Endodermal cell (in vitro differentiated cells): ENCODE measurements at regions not wholly inside any gene's neighbourhood (a gene's known extent, or its start where the extent isn't known, plus 50 kb on each side); places are given as distances from the start of the nearest gene placed in this dataset.

Experiments used
- DNase-seq: peaks from one replicate; pipeline ENCODE4 v3.0.0-alpha.2; 2017
- H3K27ac ChIP-seq: 2 replicates; pipeline ENCODE4 v1.5.1; 2013; ENCODE audit warnings: mild to moderate bottlenecking, low read depth, low read length, moderate library complexity
- H3K27me3 ChIP-seq: 2 replicates; pipeline ENCODE4 v1.6.1; 2013; ENCODE audit warnings: mild to moderate bottlenecking, low read length, moderate library complexity; ENCODE audit not compliant: insufficient read depth, control insufficient read depth, poor library complexity, severe bottlenecking
- H3K36me3 ChIP-seq: 2 replicates; pipeline ENCODE4 v1.7.0; 2013; ENCODE audit warnings: mild to moderate bottlenecking, low read length, moderate library complexity; ENCODE audit not compliant: control insufficient read depth, insufficient read depth
- H3K4me1 ChIP-seq: one replicate; pipeline ENCODE4 v1.7.0; 2013; ENCODE audit warnings: low read length; ENCODE audit not compliant: control insufficient read depth, insufficient read depth
- H3K4me3 ChIP-seq: 2 replicates; pipeline ENCODE4 v1.5.1; 2013; ENCODE audit warnings: mild to moderate bottlenecking, low read length, moderate library complexity
- H3K9ac ChIP-seq: 2 replicates; pipeline ENCODE4 v1.6.1; 2013; ENCODE audit warnings: mild to moderate bottlenecking, low read length, moderate library complexity; ENCODE audit not compliant: poor library complexity, severe bottlenecking; ENCODE audit errors: extremely low read depth
- H3K9me3 ChIP-seq: 2 replicates; pipeline ENCODE4 v1.6.1; 2013; ENCODE audit warnings: mild to moderate bottlenecking, low read length, moderate library complexity; ENCODE audit not compliant: control insufficient read depth
- H3K27ac Mint-ChIP-seq: 2 replicates; pipeline ENCODE4 v1.8.0; 2020; ENCODE audit warnings: mixed read lengths
- H3K27me3 Mint-ChIP-seq: 2 replicates; pipeline ENCODE4 v1.8.0; 2021; ENCODE audit warnings: mild to moderate bottlenecking, mixed read lengths; ENCODE audit not compliant: insufficient read depth
- H3K36me3 Mint-ChIP-seq: 2 replicates; pipeline ENCODE4 v1.8.0; 2020; ENCODE audit warnings: low read depth, mixed read lengths
- H3K4me1 Mint-ChIP-seq: 2 replicates; pipeline ENCODE4 v1.8.0; 2020; ENCODE audit warnings: mixed read lengths
- H3K4me3 Mint-ChIP-seq: 2 replicates; pipeline ENCODE4 v1.8.0; 2020; ENCODE audit warnings: mild to moderate bottlenecking, moderate library complexity, mixed read lengths
- H3K9me3 Mint-ChIP-seq: 2 replicates; pipeline ENCODE4 v1.8.0; 2020; ENCODE audit warnings: mild to moderate bottlenecking, mixed read lengths
- WGBS, 2 experiments: methylation state at CpG; one replicate each; pipeline versions ENCODE4 v1.1.5 to v1.1.7; 2013; ENCODE audit warnings: missing lambda C conversion rate in 2 of 2, mixed read lengths in 1 of 2; ENCODE audit not compliant: insufficient coverage in 1 of 2, insufficient read length in 1 of 2; 5-methylcytosine and 5-hydroxymethylcytosine counted together
- TF ChIP-seq, protein P1 (sequence below): fragments of 200-600 bp; sonication (generic); conservative IDR thresholded peaks from 2 replicates; pipeline ENCODE4 v1.5.0; 2021; ENCODE audit warnings: antibody characterized with exemption, mild to moderate bottlenecking

DNA sequence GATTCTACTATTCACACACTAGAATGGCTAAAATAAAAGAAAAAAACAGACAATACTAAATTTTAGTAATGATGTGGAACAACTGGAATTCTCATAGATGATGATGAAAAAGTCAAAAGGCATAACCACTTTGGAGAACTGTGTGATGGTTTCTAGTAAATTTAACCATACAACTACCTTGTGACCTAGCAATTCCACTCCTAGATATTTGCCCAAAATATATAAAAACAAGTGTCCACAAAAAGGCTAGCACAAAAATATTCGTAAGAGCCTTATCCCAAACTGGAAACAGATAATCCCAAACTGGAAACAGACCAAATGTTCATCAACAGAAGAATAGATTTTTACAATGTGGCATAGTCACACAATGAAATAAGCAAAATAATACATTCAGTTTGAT is 67.9 kb upstream of the PGBD5 start:
- Mint-ChIP-seq H3K4me3 (no peak overlapping the region), H3K27me3 (peaks cover 32% of the 10 kb centered on the region), H3K9me3 (peaks cover 2% of the 10 kb centered on the region), H3K4me1 (peaks cover 13% of the 10 kb centered on the region), H3K36me3 (no peaks in the 10 kb centered on the region), H3K27ac (no peak overlapping the region)
- no peak overlapping the region for H3K4me3 ChIP-seq
- no peaks in the 10 kb centered on the region for H3K4me1 ChIP-seq
- 85 to 100% methylated on average over 1 of the region's 1 CpG for WGBS, 2 experiments
- no peak overlapping the region for H3K9ac ChIP-seq
- DNase-seq, result no peak
- peaks cover 20% of the 10 kb centered on the region for H3K27me3 ChIP-seq
- TF ChIP-seq, protein P1, sequence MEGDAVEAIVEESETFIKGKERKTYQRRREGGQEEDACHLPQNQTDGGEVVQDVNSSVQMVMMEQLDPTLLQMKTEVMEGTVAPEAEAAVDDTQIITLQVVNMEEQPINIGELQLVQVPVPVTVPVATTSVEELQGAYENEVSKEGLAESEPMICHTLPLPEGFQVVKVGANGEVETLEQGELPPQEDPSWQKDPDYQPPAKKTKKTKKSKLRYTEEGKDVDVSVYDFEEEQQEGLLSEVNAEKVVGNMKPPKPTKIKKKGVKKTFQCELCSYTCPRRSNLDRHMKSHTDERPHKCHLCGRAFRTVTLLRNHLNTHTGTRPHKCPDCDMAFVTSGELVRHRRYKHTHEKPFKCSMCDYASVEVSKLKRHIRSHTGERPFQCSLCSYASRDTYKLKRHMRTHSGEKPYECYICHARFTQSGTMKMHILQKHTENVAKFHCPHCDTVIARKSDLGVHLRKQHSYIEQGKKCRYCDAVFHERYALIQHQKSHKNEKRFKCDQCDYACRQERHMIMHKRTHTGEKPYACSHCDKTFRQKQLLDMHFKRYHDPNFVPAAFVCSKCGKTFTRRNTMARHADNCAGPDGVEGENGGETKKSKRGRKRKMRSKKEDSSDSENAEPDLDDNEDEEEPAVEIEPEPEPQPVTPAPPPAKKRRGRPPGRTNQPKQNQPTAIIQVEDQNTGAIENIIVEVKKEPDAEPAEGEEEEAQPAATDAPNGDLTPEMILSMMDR, result no peak
- H3K27ac ChIP-seq, result no peak overlapping the region
- H3K9me3 ChIP-seq, result no peaks in the 10 kb centered on the region
- no peaks in the 10 kb centered on the region for H3K36me3 ChIP-seq

DNA sequence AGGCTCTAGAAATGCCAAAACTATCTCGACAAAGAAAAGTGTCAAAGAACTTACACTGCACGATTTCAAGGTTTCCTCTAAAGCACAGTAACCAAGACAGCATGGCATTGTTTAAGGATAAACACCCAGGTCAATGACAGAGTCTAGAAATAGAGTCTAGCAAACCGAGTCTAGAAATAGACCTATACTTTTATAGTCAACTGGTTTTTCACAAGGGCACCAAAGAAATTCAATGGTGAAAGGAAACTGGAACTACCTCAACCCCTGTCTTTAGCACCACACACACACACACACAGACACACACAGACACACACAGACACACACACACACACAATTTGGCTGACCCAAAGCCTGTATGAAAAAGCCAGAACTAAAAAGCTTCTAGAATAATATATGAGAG is 67.1 kb upstream of the PGBD5 start:
- no peaks in the 10 kb centered on the region for H3K4me1 ChIP-seq
- Mint-ChIP-seq H3K4me1 (peaks cover 13% of the 10 kb centered on the region), H3K27ac (no peak overlapping the region), H3K36me3 (no peaks in the 10 kb centered on the region), H3K27me3 (peaks cover 28% of the 10 kb centered on the region), H3K4me3 (no peak overlapping the region), H3K9me3 (no peaks in the 10 kb centered on the region)
- no peak overlapping the region for H3K9ac ChIP-seq
- H3K36me3 ChIP-seq, result no peaks in the 10 kb centered on the region
- no peaks in the 10 kb centered on the region for H3K9me3 ChIP-seq
- H3K27ac ChIP-seq, result no peak overlapping the region
- no peak overlapping the region for H3K4me3 ChIP-seq
- WGBS, 2 experiments, result 91 to 100% methylated on average over 3 of the region's 3 CpGs
- H3K27me3 ChIP-seq, result peaks cover 20% of the 10 kb centered on the region
- DNase-seq, result no peak
- TF ChIP-seq, protein P1, result no peak

DNA sequence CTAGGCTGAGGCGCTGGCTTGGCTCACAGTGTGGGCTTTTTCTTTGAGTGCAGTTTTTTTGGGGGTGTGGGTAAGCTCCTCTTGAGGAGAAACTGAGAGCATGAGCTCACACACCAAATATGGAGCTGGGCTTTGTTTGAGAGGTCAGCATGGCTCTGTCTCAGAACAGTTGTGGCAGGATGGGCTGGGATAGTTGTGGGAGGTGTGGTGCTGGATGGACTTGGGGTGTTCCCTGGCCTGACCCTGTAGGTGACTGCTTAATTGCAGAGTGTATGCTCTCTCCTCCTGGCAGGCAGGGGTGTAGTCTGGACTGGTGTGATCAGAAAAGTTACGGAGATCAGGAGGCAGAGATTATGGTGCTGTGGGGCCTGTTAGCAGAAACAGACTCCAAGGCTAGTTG is 64.3 kb upstream of the PGBD5 start:
- peaks cover 13% of the 10 kb centered on the region for H3K4me1 Mint-ChIP-seq
- WGBS, 2 experiments, result 100% methylated on average over 1 to 2 of the region's 2 CpGs
- H3K9me3 Mint-ChIP-seq, result no peaks in the 10 kb centered on the region

More for the DNA sequence above, 64.3 kb upstream of the PGBD5 start:
- H3K27ac ChIP-seq, result no peak overlapping the region
- H3K4me1 ChIP-seq, result no peaks in the 10 kb centered on the region
- Mint-ChIP-seq H3K36me3 (no peaks in the 10 kb centered on the region), H3K27me3 (peaks cover 13% of the 10 kb centered on the region), H3K4me3 (no peak overlapping the region), H3K27ac (no peak overlapping the region)
- DNase-seq, result no peak
- no peak overlapping the region for H3K9ac ChIP-seq
- peaks cover 11% of the 10 kb centered on the region for H3K27me3 ChIP-seq
- H3K36me3 ChIP-seq, result no peaks in the 10 kb centered on the region
- no peaks in the 10 kb centered on the region for H3K9me3 ChIP-seq
- no peak overlapping the region for H3K4me3 ChIP-seq
- TF ChIP-seq, protein P1, result no peak
